ENCODE measurements at regions not wholly inside any gene's neighbourhood (a gene's known extent, or its start where the extent isn't known, plus 50 kb on each side); places are given as distances from the start of the nearest gene placed in this dataset.

DNA sequence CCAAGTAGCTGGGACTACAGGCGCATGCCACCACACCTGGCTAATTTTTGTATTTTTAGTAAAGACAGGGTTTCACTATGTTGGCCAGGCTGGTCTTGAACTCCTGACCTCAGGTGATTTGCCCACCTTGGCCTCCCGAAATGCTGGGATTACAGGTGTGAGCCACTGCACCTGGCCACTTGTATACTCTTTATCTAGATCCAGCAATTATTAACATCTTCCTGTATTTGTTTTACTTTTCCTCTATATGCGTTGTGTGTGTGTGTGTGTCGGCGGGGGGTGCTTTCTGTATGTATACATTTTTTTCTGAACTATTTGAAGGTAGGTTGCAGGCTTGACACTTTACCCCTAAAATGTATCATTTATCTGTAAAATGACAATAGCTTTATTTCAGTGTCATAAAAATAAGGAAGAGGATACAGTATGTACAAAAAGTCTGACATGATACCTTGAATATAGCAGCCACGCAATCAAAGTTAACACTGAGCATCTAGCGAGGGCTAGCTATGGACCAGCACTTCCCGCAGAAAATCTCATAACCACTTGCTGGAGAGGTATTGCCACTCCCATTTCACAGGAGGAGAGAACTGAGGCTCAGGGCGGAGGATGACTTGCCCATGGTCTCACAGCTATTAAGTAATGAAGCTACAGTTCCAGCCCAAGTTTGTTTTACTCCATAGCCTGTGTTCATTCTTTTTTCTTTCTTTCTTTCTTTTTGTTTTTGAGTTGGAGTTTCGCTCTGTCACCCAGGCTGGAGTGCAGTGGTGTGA lies 251.3 kb downstream of the MYCN start:
- no peaks in the 10 kb centered on the region for H3K9me3 Mint-ChIP-seq
- ChIA-PET POLR2A (no interaction called here), CTCF (no interaction called here)
- no peak overlapping the region for H3K27ac Mint-ChIP-seq
- DNase-seq: no peak
- ATAC-seq (ENCODE audit: low read depth): no peak
- no peak overlapping the region for H3K4me3 Mint-ChIP-seq
- H3K4me1 Mint-ChIP-seq: no peaks in the 10 kb centered on the region
- no peaks in the 10 kb centered on the region for H3K36me3 Mint-ChIP-seq (ENCODE audit: low read depth)
- H3K27me3 Mint-ChIP-seq: no peaks in the 10 kb centered on the region
- TF ChIP-seq, protein P1, sequence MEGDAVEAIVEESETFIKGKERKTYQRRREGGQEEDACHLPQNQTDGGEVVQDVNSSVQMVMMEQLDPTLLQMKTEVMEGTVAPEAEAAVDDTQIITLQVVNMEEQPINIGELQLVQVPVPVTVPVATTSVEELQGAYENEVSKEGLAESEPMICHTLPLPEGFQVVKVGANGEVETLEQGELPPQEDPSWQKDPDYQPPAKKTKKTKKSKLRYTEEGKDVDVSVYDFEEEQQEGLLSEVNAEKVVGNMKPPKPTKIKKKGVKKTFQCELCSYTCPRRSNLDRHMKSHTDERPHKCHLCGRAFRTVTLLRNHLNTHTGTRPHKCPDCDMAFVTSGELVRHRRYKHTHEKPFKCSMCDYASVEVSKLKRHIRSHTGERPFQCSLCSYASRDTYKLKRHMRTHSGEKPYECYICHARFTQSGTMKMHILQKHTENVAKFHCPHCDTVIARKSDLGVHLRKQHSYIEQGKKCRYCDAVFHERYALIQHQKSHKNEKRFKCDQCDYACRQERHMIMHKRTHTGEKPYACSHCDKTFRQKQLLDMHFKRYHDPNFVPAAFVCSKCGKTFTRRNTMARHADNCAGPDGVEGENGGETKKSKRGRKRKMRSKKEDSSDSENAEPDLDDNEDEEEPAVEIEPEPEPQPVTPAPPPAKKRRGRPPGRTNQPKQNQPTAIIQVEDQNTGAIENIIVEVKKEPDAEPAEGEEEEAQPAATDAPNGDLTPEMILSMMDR (IDR thresholded peaks at IDR 0.05): no peak
- intact Hi-C loops (cut with micrococcal nuclease): no loop called here

DNA sequence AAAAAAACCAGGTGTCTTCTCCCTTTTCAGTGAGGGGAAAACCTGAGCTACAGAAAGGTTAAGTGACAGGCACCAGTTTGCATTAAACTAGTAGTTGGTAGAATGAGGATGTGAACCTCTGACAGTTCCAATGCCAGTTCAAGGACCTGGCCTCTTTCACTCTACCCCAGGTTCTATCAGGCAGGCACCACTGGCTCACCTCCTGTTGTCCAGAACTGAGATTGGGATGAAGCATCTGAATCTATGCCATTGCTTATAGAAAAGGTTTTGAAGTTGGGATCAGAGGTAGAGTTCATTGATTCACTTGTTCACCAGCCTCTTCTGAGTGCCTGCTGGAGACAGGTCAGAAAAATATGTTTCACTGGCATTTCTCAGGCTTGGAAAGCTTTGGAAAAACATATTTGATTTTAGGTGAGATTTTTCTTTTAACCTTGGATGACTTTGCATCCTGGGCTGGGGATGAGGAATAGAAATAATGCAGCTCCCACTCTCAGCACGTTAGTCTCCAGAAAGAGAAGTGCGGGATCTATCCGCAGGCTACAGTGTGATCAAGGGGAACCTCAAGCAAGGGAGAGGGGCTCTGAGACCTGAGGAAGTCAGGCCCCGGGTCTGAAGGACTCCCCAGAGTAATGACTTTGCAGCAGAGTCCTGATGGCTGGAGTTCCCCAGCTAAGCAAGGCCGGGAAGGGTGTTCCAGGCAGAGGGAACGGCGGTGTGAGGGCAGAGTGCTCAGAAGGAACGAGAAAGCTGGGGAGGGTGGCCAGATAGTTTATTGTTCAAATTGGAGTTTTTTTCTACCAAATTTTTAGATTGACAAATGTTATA lies 250.3 kb downstream of the MYCN start:
- Mint-ChIP-seq H3K36me3 (ENCODE audit: low read depth) (no peaks in the 10 kb centered on the region), H3K4me3 (no peak overlapping the region), H3K9me3 (no peaks in the 10 kb centered on the region), H3K27me3 (no peaks in the 10 kb centered on the region), H3K27ac (no peak overlapping the region), H3K4me1 (no peaks in the 10 kb centered on the region)
- POLR2A ChIA-PET: no interaction called here
- ATAC-seq (ENCODE audit: low read depth): no peak
- DNase-seq: no peak
- CTCF ChIA-PET: no interaction called here
- intact Hi-C loops (cut with micrococcal nuclease): no loop called here
- TF ChIP-seq, protein P1 (IDR thresholded peaks at IDR 0.05): no peak

DNA sequence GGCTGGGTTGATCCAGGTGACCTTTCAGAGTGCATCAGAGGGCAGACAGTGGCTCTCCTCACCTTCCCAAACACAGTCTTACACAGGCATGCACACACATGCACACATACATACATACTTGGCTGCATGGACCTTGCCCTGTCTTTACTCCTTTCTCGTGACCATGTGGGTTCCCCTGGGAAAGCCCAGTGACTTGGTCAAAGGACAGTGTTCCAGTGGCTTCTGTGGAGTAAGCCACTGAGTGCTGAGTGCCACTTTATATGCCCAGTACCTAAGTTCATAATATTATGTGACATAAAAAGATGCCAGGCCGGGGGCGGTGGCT lies 249.4 kb downstream of the MYCN start:
- CTCF ChIA-PET: no interaction called here
- no peak overlapping the region for H3K4me3 Mint-ChIP-seq

DNA sequence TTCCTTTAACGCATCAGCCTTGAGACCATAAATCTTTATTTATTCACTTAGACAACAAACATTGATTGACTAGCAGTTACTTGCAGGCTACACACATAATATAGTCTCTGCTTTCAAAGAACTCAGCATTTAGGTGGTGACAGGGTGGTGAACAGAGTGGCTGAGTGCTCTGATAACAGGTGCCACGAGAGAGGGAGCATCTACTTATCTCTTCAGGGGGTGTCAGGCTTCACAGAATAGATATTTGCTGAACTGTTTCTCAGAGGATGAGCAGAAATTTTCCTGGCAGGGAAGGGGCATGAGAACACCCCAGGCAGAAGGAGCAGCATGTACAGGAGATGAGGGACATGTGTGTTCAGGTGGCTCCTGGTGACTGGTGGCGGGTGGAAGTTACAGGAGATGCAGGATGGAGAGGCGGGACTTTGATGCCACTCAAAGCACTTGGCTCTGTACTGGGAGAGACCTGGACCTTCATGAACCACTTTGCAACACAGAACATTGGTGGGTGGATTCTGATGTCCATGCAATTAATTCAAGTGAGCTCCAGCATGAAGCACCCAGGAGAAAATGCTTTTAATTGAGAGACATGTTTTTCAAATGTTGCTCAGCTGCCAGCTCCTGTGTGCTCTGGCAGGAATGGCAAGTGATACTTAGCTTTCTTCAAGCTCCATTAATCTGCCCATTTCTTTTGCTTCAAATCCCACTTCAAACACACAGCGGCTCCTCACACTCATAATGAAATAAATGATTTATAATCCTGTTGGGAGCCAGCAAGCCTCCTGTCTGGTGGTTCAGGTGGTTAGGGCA lies 248.9 kb downstream of the MYCN start:
- TF ChIP-seq, protein P1 (IDR thresholded peaks at IDR 0.05): no peak
- ChIA-PET POLR2A (no interaction called here), CTCF (no interaction called here)
- Mint-ChIP-seq H3K4me1 (no peaks in the 10 kb centered on the region), H3K27ac (no peak overlapping the region), H3K9me3 (no peaks in the 10 kb centered on the region), H3K36me3 (ENCODE audit: low read depth) (no peaks in the 10 kb centered on the region), H3K4me3 (no peak overlapping the region), H3K27me3 (peaks cover 2% of the 10 kb centered on the region)
- intact Hi-C loops (cut with micrococcal nuclease): no loop called here
- ATAC-seq (ENCODE audit: low read depth) (no peak), DNase-seq (no peak)

More for the DNA sequence above, 249.4 kb downstream of the MYCN start:
- intact Hi-C loops (cut with micrococcal nuclease): no loop called here
- H3K27me3 Mint-ChIP-seq: no peaks in the 10 kb centered on the region
- TF ChIP-seq, protein P1 (IDR thresholded peaks at IDR 0.05): no peak
- no peak for DNase-seq
- POLR2A ChIA-PET: no interaction called here
- H3K27ac Mint-ChIP-seq: no peak overlapping the region
- no peaks in the 10 kb centered on the region for H3K36me3 Mint-ChIP-seq (ENCODE audit: low read depth)
- no peaks in the 10 kb centered on the region for H3K4me1 Mint-ChIP-seq
- H3K9me3 Mint-ChIP-seq: no peaks in the 10 kb centered on the region
- no peak for ATAC-seq (ENCODE audit: low read depth)

Measured in activated B cell treated with CpG ODN at 0.5 μM for 24 hours (primary cell).